ENCODE measurements at regions not wholly inside any gene's neighbourhood (a gene's known extent, or its start where the extent isn't known, plus 50 kb on each side); places are given as distances from the start of the nearest gene placed in this dataset.

GRCh38 chr10:10845185-10845584 lies 172.5 kb upstream of the CELF2 start:
- POLR2A ChIA-PET, result no interaction called here

More at GRCh38 chr10:10845185-10845584, 172.5 kb upstream of the CELF2 start:
- Histone ChIP-seq H4K20me1 (ENCODE audit: control insufficient read depth, insufficient read depth) (no peaks in the 10 kb centered on the region), H3K27ac (ENCODE audit: control insufficient read depth, insufficient read depth) (no peak overlapping the region), H3K79me2 (ENCODE audit: control insufficient read depth, insufficient read depth, low read length) (no peaks in the 10 kb centered on the region), H3K4me1 (ENCODE audit: control insufficient read depth, insufficient read depth, low read length) (no peaks in the 10 kb centered on the region), H3K9ac (ENCODE audit: control insufficient read depth, insufficient read depth, low read length) (no peak overlapping the region), H3K4me2 (ENCODE audit: control insufficient read depth, insufficient read depth) (no peak overlapping the region), H3K36me3 (ENCODE audit: control insufficient read depth in 2 of 2, insufficient read depth in 2 of 2, low read length in 1 of 2) (no peaks in the 10 kb centered on the region), H2AFZ (ENCODE audit: control insufficient read depth, low read depth, low read length) (no peak overlapping the region), H3K9me3 (replicated peaks; ENCODE audit: control insufficient read depth, insufficient read depth, low read length) (no peaks in the 10 kb centered on the region), H3K27me3 (replicated peaks in 1 of 2; ENCODE audit: control insufficient read depth in 2 of 2, insufficient read depth in 2 of 2, low read length in 1 of 2) (no peaks in the 10 kb centered on the region), H3K4me3 (no peak overlapping the region)
- 0% methylated on average over 2 of the region's 2 CpGs for WGBS (ENCODE audit: insufficient coverage, insufficient replicate concordance, low lambda C conversion rate, missing lambda C conversion rate)
- DNase-seq (ENCODE audit: low read depth, low spot score) (no peak), ATAC-seq (no peak), FAIRE-seq (no peak)
- CTCF ChIA-PET, result no interaction called here
- SMC1A ChIA-PET (ENCODE audit: uncharacterized antibody, unreplicated experiment), result no interaction called here
- BruUV-seq (replicated peaks), result no TSS peak
- no peak for TF ChIP-seq LARP7 (IDR thresholded peaks at IDR 0.05)
- TF ChIP-seq ZNF622 (IDR thresholded peaks at IDR 0.05), result no peak
- TF ChIP-seq, protein P1, sequence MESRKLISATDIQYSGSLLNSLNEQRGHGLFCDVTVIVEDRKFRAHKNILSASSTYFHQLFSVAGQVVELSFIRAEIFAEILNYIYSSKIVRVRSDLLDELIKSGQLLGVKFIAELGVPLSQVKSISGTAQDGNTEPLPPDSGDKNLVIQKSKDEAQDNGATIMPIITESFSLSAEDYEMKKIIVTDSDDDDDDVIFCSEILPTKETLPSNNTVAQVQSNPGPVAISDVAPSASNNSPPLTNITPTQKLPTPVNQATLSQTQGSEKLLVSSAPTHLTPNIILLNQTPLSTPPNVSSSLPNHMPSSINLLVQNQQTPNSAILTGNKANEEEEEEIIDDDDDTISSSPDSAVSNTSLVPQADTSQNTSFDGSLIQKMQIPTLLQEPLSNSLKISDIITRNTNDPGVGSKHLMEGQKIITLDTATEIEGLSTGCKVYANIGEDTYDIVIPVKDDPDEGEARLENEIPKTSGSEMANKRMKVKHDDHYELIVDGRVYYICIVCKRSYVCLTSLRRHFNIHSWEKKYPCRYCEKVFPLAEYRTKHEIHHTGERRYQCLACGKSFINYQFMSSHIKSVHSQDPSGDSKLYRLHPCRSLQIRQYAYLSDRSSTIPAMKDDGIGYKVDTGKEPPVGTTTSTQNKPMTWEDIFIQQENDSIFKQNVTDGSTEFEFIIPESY (IDR thresholded peaks at IDR 0.05), result no peak
- TF ChIP-seq NRF1 (conservative IDR thresholded peaks at IDR 0.05; ENCODE audit: low read depth, low read length), result no peak
- TF ChIP-seq EP300 (IDR thresholded peaks at IDR 0.05; ENCODE audit: borderline replicate concordance in 1 of 2, control insufficient read depth in 1 of 2, low read depth in 2 of 2, low read length in 2 of 2), result no peak
- no peak for TF ChIP-seq RAD51 (IDR thresholded peaks at IDR 0.05)
- TF ChIP-seq ZNF207 (IDR thresholded peaks at IDR 0.05; ENCODE audit: borderline replicate concordance), result no peak
- TF ChIP-seq FOS (IDR thresholded peaks at IDR 0.05; ENCODE audit: borderline replicate concordance, extremely low read depth, insufficient read length), result no peak
- no peak for TF ChIP-seq RFX5 (IDR thresholded peaks at IDR 0.05; ENCODE audit: low read depth, low read length)
- TF ChIP-seq JUNB (IDR thresholded peaks at IDR 0.05), result no peak
- TF ChIP-seq SP1 (IDR thresholded peaks at IDR 0.05; ENCODE audit: low read depth, low read length), result no peak
- no peak for TF ChIP-seq BMI1 (IDR thresholded peaks at IDR 0.05; ENCODE audit: borderline replicate concordance)
- no peak for TF ChIP-seq ASH2L (IDR thresholded peaks at IDR 0.05; ENCODE audit: borderline replicate concordance, low read depth)
- TF ChIP-seq ELK1 (IDR thresholded peaks at IDR 0.05; ENCODE audit: low read depth, low read length), result no peak
- no peak for TF ChIP-seq NR2F1 (conservative IDR thresholded peaks at IDR 0.05)
- intact Hi-C loops (cut with micrococcal nuclease; ENCODE audit: unreplicated experiment) (no loop called here), in situ Hi-C loops (cut with MboI) (no loop called here)
- RAD21 ChIA-PET (ENCODE audit: unreplicated experiment), result no interaction called here
